ENCODE measurements at regions not wholly inside any gene's neighbourhood (a gene's known extent, or its start where the extent isn't known, plus 50 kb on each side); places are given as distances from the start of the nearest gene placed in this dataset.

DNA sequence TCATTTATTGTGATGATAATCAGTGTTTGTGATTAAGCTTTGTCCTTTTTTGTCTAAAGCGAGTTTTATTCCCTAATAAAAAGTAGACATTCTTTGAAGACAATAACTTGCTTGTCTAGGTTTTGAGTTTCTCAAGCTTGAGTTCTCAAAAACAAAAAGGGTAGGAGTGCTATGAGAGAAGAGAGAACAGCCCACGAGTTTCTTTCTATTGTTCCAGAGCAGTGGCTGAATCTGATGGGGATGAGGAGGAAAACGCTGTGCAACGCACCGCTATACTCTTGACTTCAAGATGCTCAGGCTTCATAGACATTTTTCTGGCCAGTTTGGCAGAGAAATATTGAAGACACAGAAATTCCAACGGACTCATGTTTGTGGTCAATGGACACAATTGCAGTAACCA lies 669.8 kb upstream of the B3GALT2 start:
- no peaks in the 10 kb centered on the region for H3K9me3 ChIP-seq (ENCODE audit: control insufficient read depth in 2 of 2, insufficient read depth in 1 of 2, low read length in 1 of 2)
- no peak for DNase-seq (ENCODE audit: low read depth in 6 of 9, low spot score in 9 of 9)
- H3K4me1 ChIP-seq (ENCODE audit: control insufficient read depth in 2 of 2, insufficient read depth in 2 of 2, low read length in 2 of 2), result no peaks in the 10 kb centered on the region
- WGBS, result 88% methylated on average over 6 of the region's 6 CpGs
- H3K27me3 ChIP-seq (ENCODE audit: control insufficient read depth in 2 of 2, insufficient read depth in 1 of 2, low read length in 1 of 2), result no peaks in the 10 kb centered on the region
- no peak overlapping the region for H3K27ac ChIP-seq (ENCODE audit: low read depth in 1 of 2, low read length in 1 of 2)
- no peaks in the 10 kb centered on the region for H3K36me3 ChIP-seq (ENCODE audit: control insufficient read depth in 2 of 2, insufficient read depth in 2 of 2, low read length in 1 of 2)
- no peak overlapping the region for H3K4me3 ChIP-seq (ENCODE audit: low read length in 2 of 2)

DNA sequence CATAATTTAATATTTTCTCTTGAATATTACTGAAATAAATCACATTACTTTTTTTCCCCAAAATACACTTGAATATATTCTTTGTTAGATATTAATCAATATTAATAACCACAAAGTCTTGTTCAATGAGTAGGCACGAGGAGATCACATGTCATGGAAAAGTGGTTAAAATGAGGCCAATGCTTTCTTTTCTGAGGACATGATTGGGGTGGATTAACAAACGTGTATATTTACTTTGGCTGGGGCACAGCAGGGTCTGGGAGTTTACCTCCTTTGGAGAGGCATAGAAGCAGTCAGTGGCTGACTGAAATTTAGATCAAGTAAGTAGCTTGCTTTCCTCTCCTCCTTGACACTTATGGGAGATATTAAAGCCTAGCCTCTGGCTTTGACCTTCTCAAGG lies 664.3 kb upstream of the B3GALT2 start:
- Histone ChIP-seq H3K4me3 (ENCODE audit: low read length in 2 of 2) (no peak overlapping the region), H3K9me3 (ENCODE audit: control insufficient read depth in 2 of 2, insufficient read depth in 1 of 2, low read length in 1 of 2) (no peaks in the 10 kb centered on the region), H3K4me1 (ENCODE audit: control insufficient read depth in 2 of 2, insufficient read depth in 2 of 2, low read length in 2 of 2) (no peaks in the 10 kb centered on the region), H3K27ac (ENCODE audit: low read depth in 1 of 2, low read length in 1 of 2) (no peak overlapping the region), H3K27me3 (ENCODE audit: control insufficient read depth in 2 of 2, insufficient read depth in 1 of 2, low read length in 1 of 2) (no peaks in the 10 kb centered on the region), H3K36me3 (ENCODE audit: control insufficient read depth in 2 of 2, insufficient read depth in 2 of 2, low read length in 1 of 2) (no peaks in the 10 kb centered on the region)
- WGBS, result 95% methylated on average over 2 of the region's 2 CpGs
- no peak for DNase-seq (ENCODE audit: low read depth in 6 of 9, low spot score in 9 of 9)

DNA sequence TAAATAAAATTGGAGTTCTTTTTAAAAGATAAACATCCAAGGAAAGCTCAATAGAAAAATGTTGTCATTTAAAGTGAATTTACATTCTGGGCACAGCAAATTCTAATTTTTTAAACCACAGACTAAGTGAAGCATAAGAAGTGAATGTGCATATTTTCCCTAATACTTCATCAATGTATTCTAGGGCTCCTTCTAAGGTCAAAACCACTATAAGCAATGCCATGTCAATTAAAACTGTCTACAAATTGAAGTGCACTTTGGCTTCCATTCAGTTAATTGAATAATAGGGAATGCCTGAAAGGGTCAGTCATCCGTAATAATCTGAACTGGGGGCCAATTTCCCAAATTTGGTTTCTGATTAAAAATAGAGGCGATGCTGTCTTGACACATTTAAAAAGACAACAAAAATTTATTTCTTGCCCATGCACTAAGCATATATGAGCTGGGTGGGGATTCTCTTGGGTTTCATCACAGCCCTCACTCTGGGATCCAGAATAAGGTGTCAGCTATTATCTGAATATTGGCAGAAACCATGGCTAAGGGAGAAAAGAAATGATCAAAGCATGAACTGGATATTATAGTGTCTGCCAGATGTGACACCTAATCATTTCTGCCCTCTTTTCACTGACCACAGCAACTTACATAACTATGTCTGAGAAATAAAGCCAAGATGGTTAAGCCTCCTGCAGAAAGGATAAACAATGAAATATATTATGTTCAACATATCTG lies 660.6 kb upstream of the B3GALT2 start:
- 98% methylated on average over 2 of the region's 2 CpGs for WGBS
- no peaks in the 10 kb centered on the region for H3K36me3 ChIP-seq (ENCODE audit: control insufficient read depth in 2 of 2, insufficient read depth in 2 of 2, low read length in 1 of 2)
- H3K4me1 ChIP-seq (ENCODE audit: control insufficient read depth in 2 of 2, insufficient read depth in 2 of 2, low read length in 2 of 2), result no peaks in the 10 kb centered on the region
- no peak for DNase-seq (ENCODE audit: low read depth in 6 of 9, low spot score in 9 of 9)
- H3K4me3 ChIP-seq (ENCODE audit: low read length in 2 of 2), result no peak overlapping the region
- H3K27ac ChIP-seq (ENCODE audit: low read depth in 1 of 2, low read length in 1 of 2), result no peak overlapping the region
- H3K27me3 ChIP-seq (ENCODE audit: control insufficient read depth in 2 of 2, insufficient read depth in 1 of 2, low read length in 1 of 2), result no peaks in the 10 kb centered on the region
- H3K9me3 ChIP-seq (ENCODE audit: control insufficient read depth in 2 of 2, insufficient read depth in 1 of 2, low read length in 1 of 2), result no peaks in the 10 kb centered on the region

DNA sequence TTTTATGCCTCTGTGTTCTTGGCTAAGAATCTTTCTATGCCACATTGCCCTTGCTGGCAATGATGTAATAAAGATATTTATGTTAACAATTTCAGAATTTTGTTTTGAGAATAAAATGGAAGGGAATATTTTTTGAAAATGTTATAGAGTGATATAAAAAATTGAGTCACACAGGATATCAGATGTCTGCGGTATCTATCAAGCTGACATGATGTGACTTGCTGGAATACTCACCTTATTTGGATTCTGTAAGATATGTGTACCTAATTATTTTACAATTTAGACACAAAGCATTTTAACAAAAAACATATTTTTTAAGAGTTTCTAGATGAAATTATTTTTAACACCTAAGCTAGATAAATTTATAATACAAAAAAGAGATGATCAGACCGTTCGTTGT lies 660.0 kb upstream of the B3GALT2 start:
- Histone ChIP-seq H3K4me1 (ENCODE audit: control insufficient read depth in 2 of 2, insufficient read depth in 2 of 2, low read length in 2 of 2) (no peaks in the 10 kb centered on the region), H3K36me3 (ENCODE audit: control insufficient read depth in 2 of 2, insufficient read depth in 2 of 2, low read length in 1 of 2) (no peaks in the 10 kb centered on the region), H3K27me3 (ENCODE audit: control insufficient read depth in 2 of 2, insufficient read depth in 1 of 2, low read length in 1 of 2) (no peaks in the 10 kb centered on the region), H3K9me3 (ENCODE audit: control insufficient read depth in 2 of 2, insufficient read depth in 1 of 2, low read length in 1 of 2) (no peaks in the 10 kb centered on the region), H3K4me3 (ENCODE audit: low read length in 2 of 2) (no peak overlapping the region), H3K27ac (ENCODE audit: low read depth in 1 of 2, low read length in 1 of 2) (no peak overlapping the region)
- DNase-seq (ENCODE audit: low read depth in 6 of 9, low spot score in 9 of 9), result no peak
- 80% methylated on average over 3 of the region's 3 CpGs for WGBS

DNA sequence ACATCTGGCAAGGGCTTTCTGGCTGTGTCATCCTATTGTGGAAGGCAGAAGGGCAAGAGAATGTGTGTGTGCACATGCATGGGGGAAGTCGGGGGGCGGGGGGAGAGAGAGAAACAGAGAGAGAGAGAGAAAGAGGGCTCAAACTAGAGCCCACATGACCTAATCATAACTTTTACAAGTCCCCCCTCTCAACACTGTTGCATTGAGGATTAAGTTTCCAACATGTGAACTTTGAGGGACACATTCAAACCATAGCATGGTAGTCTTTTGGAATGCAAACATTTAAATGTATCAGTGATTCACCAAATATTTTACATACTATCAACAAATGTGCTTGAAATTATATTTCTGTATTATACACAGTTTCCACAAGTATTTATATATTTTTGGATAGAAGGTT lies 655.4 kb upstream of the B3GALT2 start:
- Histone ChIP-seq H3K27me3 (ENCODE audit: control insufficient read depth in 2 of 2, insufficient read depth in 1 of 2, low read length in 1 of 2) (no peaks in the 10 kb centered on the region), H3K9me3 (ENCODE audit: control insufficient read depth in 2 of 2, insufficient read depth in 1 of 2, low read length in 1 of 2) (no peaks in the 10 kb centered on the region), H3K27ac (ENCODE audit: low read depth in 1 of 2, low read length in 1 of 2) (no peak overlapping the region), H3K4me1 (ENCODE audit: control insufficient read depth in 2 of 2, insufficient read depth in 2 of 2, low read length in 2 of 2) (no peaks in the 10 kb centered on the region), H3K4me3 (ENCODE audit: low read length in 2 of 2) (no peak overlapping the region), H3K36me3 (ENCODE audit: control insufficient read depth in 2 of 2, insufficient read depth in 2 of 2, low read length in 1 of 2) (no peaks in the 10 kb centered on the region)
- DNase-seq (ENCODE audit: low read depth in 6 of 9, low spot score in 9 of 9), result no peak
- WGBS, result 79% methylated on average over 2 of the region's 2 CpGs

DNA sequence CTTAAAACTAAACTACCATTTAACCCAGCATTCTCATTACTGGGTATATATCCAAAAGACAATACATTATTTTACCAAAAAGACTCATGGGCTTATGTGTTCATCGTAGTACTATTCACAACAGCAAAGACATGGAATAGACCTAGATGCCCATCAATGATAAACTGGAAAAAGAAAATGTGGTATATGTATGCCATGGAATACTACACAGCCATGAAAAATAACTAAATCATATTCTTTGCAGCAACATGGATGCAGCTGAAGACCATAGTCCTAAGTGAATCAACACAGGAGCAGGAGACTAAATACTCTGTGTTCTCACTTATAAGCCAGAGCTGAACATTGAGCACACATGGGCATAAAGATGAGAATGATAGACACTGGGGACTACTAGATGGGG lies 645.1 kb upstream of the B3GALT2 start:
- whole genome bisulfite sequencing, result 48% methylated on average over 1 of the region's 1 CpG
- H3K4me1 ChIP-seq (ENCODE audit: control insufficient read depth in 2 of 2, insufficient read depth in 2 of 2, low read length in 2 of 2), result no peaks in the 10 kb centered on the region
- no peaks in the 10 kb centered on the region for H3K36me3 ChIP-seq (ENCODE audit: control insufficient read depth in 2 of 2, insufficient read depth in 2 of 2, low read length in 1 of 2)
- no peak overlapping the region for H3K4me3 ChIP-seq (ENCODE audit: low read length in 2 of 2)
- no peak for DNase-seq (ENCODE audit: low read depth in 6 of 9, low spot score in 9 of 9)
- no peak overlapping the region for H3K27ac ChIP-seq (ENCODE audit: low read depth in 1 of 2, low read length in 1 of 2)
- no peaks in the 10 kb centered on the region for H3K9me3 ChIP-seq (ENCODE audit: control insufficient read depth in 2 of 2, insufficient read depth in 1 of 2, low read length in 1 of 2)
- no peaks in the 10 kb centered on the region for H3K27me3 ChIP-seq (ENCODE audit: control insufficient read depth in 2 of 2, insufficient read depth in 1 of 2, low read length in 1 of 2)

DNA sequence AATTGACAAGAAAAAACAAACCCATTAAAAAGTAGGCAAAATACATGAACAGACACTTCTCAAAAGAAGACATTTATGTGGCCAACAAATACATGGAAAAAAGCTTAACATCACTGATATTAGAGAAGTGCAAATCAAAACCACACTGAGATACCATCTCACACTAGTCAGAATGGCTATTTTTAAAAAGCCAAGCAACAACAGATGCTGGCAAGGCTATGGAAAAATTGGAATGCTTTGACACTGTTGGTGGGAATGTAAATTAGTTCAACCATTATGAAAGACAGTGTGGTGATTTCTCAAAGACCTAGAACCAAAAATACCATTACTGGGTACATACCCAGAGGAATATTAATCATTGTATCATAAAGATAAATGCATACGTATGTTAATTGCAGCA lies 641.1 kb upstream of the B3GALT2 start:
- Histone ChIP-seq H3K36me3 (ENCODE audit: control insufficient read depth in 2 of 2, insufficient read depth in 2 of 2, low read length in 1 of 2) (no peaks in the 10 kb centered on the region), H3K4me1 (ENCODE audit: control insufficient read depth in 2 of 2, insufficient read depth in 2 of 2, low read length in 2 of 2) (no peaks in the 10 kb centered on the region), H3K27me3 (ENCODE audit: control insufficient read depth in 2 of 2, insufficient read depth in 1 of 2, low read length in 1 of 2) (no peaks in the 10 kb centered on the region), H3K27ac (ENCODE audit: low read depth in 1 of 2, low read length in 1 of 2) (no peak overlapping the region), H3K4me3 (ENCODE audit: low read length in 2 of 2) (no peak overlapping the region), H3K9me3 (ENCODE audit: control insufficient read depth in 2 of 2, insufficient read depth in 1 of 2, low read length in 1 of 2) (no peaks in the 10 kb centered on the region)
- WGBS, result 99% methylated on average over 1 of the region's 1 CpG
- DNase-seq (ENCODE audit: low read depth in 6 of 9, low spot score in 9 of 9), result no peak

DNA sequence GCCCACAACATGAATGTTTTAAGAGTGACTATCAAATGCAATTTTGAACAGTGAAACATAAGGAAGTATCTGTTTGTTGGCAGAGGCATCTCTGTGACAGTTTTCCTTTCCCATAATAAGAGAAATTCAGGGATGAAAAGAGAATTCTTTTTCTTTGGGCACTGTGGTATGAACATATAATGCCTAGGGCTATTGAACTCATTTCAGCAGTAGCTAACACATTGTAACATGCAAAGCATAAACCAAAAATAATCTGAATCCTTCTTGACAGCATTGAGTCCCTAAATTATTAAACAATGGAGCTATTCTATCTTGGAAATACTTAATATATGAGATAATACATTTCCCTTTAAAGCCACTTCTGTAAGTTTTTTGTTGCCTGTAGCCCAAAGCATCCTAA lies 633.0 kb upstream of the B3GALT2 start:
- no peak for DNase-seq (ENCODE audit: low read depth in 6 of 9, low spot score in 9 of 9)

DNA sequence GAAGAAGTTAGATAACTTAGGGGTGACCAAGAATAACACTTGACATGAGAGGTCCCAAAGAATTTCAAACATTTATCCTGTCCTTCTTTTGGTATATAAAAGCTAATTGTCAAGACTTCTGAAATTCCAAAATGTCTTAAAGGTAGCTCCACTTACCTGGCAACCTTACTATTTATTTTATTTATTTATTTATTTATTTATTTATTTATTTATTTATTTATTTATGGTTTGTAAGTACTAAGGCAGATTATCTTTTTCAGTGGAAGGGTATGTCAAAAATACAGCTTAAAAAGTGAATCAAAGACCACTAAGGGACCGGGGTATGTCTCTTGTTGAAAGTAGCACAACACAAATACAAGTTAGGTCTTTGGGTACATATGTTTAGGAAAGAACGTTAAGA lies 620.8 kb upstream of the B3GALT2 start:
- no peak overlapping the region for H3K4me3 ChIP-seq (ENCODE audit: low read length in 2 of 2)
- H3K36me3 ChIP-seq (ENCODE audit: control insufficient read depth in 2 of 2, insufficient read depth in 2 of 2, low read length in 1 of 2), result no peaks in the 10 kb centered on the region
- WGBS, result 65% methylated on average over 2 of the region's 2 CpGs
- no peak for DNase-seq (ENCODE audit: low read depth in 6 of 9, low spot score in 9 of 9)
- H3K9me3 ChIP-seq (ENCODE audit: control insufficient read depth in 2 of 2, insufficient read depth in 1 of 2, low read length in 1 of 2), result no peaks in the 10 kb centered on the region
- no peak overlapping the region for H3K27ac ChIP-seq (ENCODE audit: low read depth in 1 of 2, low read length in 1 of 2)
- H3K4me1 ChIP-seq (ENCODE audit: control insufficient read depth in 2 of 2, insufficient read depth in 2 of 2, low read length in 2 of 2), result no peaks in the 10 kb centered on the region
- H3K27me3 ChIP-seq (ENCODE audit: control insufficient read depth in 2 of 2, insufficient read depth in 1 of 2, low read length in 1 of 2), result no peaks in the 10 kb centered on the region

More for the DNA sequence above, 633.0 kb upstream of the B3GALT2 start:
- H3K4me1 ChIP-seq (ENCODE audit: control insufficient read depth in 2 of 2, insufficient read depth in 2 of 2, low read length in 2 of 2), result no peaks in the 10 kb centered on the region
- H3K4me3 ChIP-seq (ENCODE audit: low read length in 2 of 2), result no peak overlapping the region
- H3K27ac ChIP-seq (ENCODE audit: low read depth in 1 of 2, low read length in 1 of 2), result no peak overlapping the region
- H3K9me3 ChIP-seq (ENCODE audit: control insufficient read depth in 2 of 2, insufficient read depth in 1 of 2, low read length in 1 of 2), result no peaks in the 10 kb centered on the region
- H3K27me3 ChIP-seq (ENCODE audit: control insufficient read depth in 2 of 2, insufficient read depth in 1 of 2, low read length in 1 of 2), result no peaks in the 10 kb centered on the region
- H3K36me3 ChIP-seq (ENCODE audit: control insufficient read depth in 2 of 2, insufficient read depth in 2 of 2, low read length in 1 of 2), result no peaks in the 10 kb centered on the region
